ENCODE measurements at regions not wholly inside any gene's neighbourhood (a gene's known extent, or its start where the extent isn't known, plus 50 kb on each side); places are given as distances from the start of the nearest gene placed in this dataset.

DNA sequence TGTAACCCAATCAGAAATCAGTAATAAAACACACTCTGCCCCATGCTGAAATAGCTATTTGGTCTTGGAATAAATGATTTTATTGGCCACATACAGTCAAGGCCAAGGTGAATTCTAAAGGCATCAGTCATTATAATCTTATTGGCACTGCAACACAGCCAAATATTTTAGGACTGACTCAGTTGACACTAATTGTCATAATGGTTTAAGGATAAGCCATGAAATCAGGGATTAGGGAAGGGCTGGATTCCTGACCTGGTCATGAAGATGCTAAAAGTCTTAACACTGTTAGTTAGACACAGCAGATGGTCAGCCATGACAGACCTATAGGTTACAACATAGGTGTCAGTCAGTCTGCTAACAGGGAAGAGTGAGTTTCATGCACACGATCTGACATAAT lies 330.3 kb upstream of the NPSR1 start:
- no peak for DNase-seq (ENCODE audit: low read depth in 1 of 2, low spot score in 1 of 2)
- Histone ChIP-seq H3K27ac (replicated peaks) (no peak overlapping the region), H3K27me3 (ENCODE audit: insufficient read depth, poor library complexity, severe bottlenecking) (no peaks in the 10 kb centered on the region), H3K4me3 (replicated peaks; ENCODE audit: insufficient read depth, low read length) (no peak overlapping the region)
- TF ChIP-seq GABPA (IDR thresholded peaks at IDR 0.05; ENCODE audit: low read depth) = no peak
- no peak for TF ChIP-seq POLR2AphosphoS5 (IDR thresholded peaks at IDR 0.05; ENCODE audit: low read depth)
- no peak for TF ChIP-seq SPI1 (IDR thresholded peaks at IDR 0.05; ENCODE audit: borderline replicate concordance, low read depth)
- TF ChIP-seq, protein P1, sequence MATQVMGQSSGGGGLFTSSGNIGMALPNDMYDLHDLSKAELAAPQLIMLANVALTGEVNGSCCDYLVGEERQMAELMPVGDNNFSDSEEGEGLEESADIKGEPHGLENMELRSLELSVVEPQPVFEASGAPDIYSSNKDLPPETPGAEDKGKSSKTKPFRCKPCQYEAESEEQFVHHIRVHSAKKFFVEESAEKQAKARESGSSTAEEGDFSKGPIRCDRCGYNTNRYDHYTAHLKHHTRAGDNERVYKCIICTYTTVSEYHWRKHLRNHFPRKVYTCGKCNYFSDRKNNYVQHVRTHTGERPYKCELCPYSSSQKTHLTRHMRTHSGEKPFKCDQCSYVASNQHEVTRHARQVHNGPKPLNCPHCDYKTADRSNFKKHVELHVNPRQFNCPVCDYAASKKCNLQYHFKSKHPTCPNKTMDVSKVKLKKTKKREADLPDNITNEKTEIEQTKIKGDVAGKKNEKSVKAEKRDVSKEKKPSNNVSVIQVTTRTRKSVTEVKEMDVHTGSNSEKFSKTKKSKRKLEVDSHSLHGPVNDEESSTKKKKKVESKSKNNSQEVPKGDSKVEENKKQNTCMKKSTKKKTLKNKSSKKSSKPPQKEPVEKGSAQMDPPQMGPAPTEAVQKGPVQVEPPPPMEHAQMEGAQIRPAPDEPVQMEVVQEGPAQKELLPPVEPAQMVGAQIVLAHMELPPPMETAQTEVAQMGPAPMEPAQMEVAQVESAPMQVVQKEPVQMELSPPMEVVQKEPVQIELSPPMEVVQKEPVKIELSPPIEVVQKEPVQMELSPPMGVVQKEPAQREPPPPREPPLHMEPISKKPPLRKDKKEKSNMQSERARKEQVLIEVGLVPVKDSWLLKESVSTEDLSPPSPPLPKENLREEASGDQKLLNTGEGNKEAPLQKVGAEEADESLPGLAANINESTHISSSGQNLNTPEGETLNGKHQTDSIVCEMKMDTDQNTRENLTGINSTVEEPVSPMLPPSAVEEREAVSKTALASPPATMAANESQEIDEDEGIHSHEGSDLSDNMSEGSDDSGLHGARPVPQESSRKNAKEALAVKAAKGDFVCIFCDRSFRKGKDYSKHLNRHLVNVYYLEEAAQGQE (IDR thresholded peaks at IDR 0.05; ENCODE audit: insufficient replicate concordance, low read depth) = no peak
- TF ChIP-seq, protein P2, sequence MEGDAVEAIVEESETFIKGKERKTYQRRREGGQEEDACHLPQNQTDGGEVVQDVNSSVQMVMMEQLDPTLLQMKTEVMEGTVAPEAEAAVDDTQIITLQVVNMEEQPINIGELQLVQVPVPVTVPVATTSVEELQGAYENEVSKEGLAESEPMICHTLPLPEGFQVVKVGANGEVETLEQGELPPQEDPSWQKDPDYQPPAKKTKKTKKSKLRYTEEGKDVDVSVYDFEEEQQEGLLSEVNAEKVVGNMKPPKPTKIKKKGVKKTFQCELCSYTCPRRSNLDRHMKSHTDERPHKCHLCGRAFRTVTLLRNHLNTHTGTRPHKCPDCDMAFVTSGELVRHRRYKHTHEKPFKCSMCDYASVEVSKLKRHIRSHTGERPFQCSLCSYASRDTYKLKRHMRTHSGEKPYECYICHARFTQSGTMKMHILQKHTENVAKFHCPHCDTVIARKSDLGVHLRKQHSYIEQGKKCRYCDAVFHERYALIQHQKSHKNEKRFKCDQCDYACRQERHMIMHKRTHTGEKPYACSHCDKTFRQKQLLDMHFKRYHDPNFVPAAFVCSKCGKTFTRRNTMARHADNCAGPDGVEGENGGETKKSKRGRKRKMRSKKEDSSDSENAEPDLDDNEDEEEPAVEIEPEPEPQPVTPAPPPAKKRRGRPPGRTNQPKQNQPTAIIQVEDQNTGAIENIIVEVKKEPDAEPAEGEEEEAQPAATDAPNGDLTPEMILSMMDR (IDR thresholded peaks at IDR 0.05; ENCODE audit: insufficient read depth, low read length) = no peak

DNA sequence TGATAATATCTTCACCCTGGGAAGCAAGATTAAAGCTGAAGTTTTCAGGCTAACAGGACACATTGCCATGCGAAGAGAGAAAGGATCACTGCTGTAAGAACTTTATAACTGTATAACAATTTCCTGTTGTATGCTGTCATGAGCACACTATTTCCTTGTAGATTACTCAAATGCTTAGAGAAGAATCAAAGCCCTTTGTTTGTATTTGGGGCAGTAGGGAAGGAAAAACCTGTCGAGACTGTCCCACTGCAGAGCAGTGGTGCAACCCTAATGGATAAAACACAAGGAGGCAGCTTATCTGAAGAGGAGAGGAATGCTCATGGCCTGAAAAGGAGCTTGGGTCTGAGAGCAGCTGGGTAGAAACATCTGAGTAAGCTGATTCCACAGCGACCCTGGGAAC lies 327.7 kb upstream of the NPSR1 start:
- no peak for DNase-seq (ENCODE audit: low read depth in 1 of 2, low spot score in 1 of 2)
- Histone ChIP-seq H3K27me3 (ENCODE audit: insufficient read depth, poor library complexity, severe bottlenecking) (no peaks in the 10 kb centered on the region), H3K4me3 (replicated peaks; ENCODE audit: insufficient read depth, low read length) (no peak overlapping the region), H3K27ac (replicated peaks) (no peak overlapping the region)
- TF ChIP-seq POLR2AphosphoS5 (IDR thresholded peaks at IDR 0.05; ENCODE audit: low read depth) (no peak), GABPA (IDR thresholded peaks at IDR 0.05; ENCODE audit: low read depth) (no peak), SPI1 (IDR thresholded peaks at IDR 0.05; ENCODE audit: borderline replicate concordance, low read depth) (no peak)
- TF ChIP-seq, protein P2 (IDR thresholded peaks at IDR 0.05; ENCODE audit: insufficient read depth, low read length) = no peak
- TF ChIP-seq, protein P1 (IDR thresholded peaks at IDR 0.05; ENCODE audit: insufficient replicate concordance, low read depth) = no peak

DNA sequence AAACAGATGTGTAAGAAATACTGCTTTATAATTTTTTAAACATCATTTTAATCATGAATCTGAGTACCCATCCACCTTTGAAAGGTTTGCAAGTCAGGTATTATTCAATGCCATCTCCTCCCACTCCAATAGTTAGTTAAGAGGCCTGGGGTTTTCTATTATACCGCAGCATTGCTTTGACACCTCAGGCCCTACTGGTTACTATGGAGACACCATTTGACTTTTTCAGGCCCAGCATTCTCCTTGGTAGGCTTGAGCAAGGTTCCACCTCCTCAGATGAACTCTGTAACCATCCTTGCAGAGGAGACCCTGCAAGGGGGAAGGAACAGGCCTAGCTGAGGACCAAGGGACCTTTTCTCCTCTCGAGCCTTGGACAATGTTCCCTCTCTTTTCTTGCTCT lies 326.9 kb upstream of the NPSR1 start:
- Histone ChIP-seq H3K27ac (replicated peaks) (no peak overlapping the region), H3K27me3 (ENCODE audit: insufficient read depth, poor library complexity, severe bottlenecking) (no peaks in the 10 kb centered on the region), H3K4me3 (replicated peaks; ENCODE audit: insufficient read depth, low read length) (no peak overlapping the region)
- TF ChIP-seq GABPA (IDR thresholded peaks at IDR 0.05; ENCODE audit: low read depth) (no peak), POLR2AphosphoS5 (IDR thresholded peaks at IDR 0.05; ENCODE audit: low read depth) (no peak)
- TF ChIP-seq, protein P2 (IDR thresholded peaks at IDR 0.05; ENCODE audit: insufficient read depth, low read length) = no peak
- no peak for DNase-seq (ENCODE audit: low read depth in 1 of 2, low spot score in 1 of 2)

DNA sequence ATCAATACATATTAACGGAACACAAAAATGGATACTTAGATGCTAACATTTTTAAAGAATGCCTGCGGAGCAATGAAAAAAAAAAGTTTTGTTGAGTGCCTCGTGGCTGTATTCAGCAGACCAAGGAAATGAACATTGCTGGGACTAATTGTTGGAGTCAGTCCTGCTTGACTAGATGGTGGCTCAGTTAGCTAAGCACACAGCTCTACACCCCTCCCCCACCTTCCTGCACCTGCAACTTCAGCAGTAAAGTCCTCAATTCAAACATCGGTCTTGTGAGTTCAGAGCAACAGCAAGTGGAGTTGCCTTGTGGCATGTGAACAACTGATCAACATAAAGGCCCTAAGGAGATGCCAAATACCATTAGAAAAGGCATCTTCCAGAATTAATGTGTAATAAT lies 326.0 kb upstream of the NPSR1 start:
- Histone ChIP-seq H3K27ac (replicated peaks) (no peak overlapping the region), H3K27me3 (ENCODE audit: insufficient read depth, poor library complexity, severe bottlenecking) (no peaks in the 10 kb centered on the region), H3K4me3 (replicated peaks; ENCODE audit: insufficient read depth, low read length) (no peak overlapping the region)
- DNase-seq (ENCODE audit: low read depth in 1 of 2, low spot score in 1 of 2) = no peak
- TF ChIP-seq, protein P1 (IDR thresholded peaks at IDR 0.05; ENCODE audit: insufficient replicate concordance, low read depth) = no peak
- TF ChIP-seq POLR2AphosphoS5 (IDR thresholded peaks at IDR 0.05; ENCODE audit: low read depth) = no peak

All from HL-60 (cell line).